ENCODE measurements at regions not wholly inside any gene's neighbourhood (a gene's known extent, or its start where the extent isn't known, plus 50 kb on each side); places are given as distances from the start of the nearest gene placed in this dataset.

- no peaks in the 10 kb centered on the region for H3K27me3 ChIP-seq (ENCODE audit: insufficient read depth, low read length)
- H3K4me3 ChIP-seq (ENCODE audit: low read length) = no peak overlapping the region
Observed at GRCh38 chr5:10856071-10856470, 95.0 kb upstream of the DAP start.

GRCh38 chr5:10854506-10855277 is 93.7 kb upstream of the DAP start:
- Histone ChIP-seq H3K4me3 (ENCODE audit: low read length) (no peak overlapping the region), H3K9me3 (ENCODE audit: low read length) (no peaks in the 10 kb centered on the region), H3K36me3 (ENCODE audit: insufficient read depth, low read length) (no peaks in the 10 kb centered on the region), H2AFZ (ENCODE audit: low read depth, low read length) (no peak overlapping the region), H3K27me3 (ENCODE audit: insufficient read depth, low read length) (no peaks in the 10 kb centered on the region), H3K4me1 (ENCODE audit: insufficient read depth, low read length) (peaks cover 21% of the 10 kb centered on the region)

More at GRCh38 chr5:10856071-10856470, 95.0 kb upstream of the DAP start:
- H2AFZ ChIP-seq (ENCODE audit: low read depth, low read length) = no peak overlapping the region
- H3K4me1 ChIP-seq (ENCODE audit: insufficient read depth, low read length) = peaks cover 27% of the 10 kb centered on the region
- no peaks in the 10 kb centered on the region for H3K36me3 ChIP-seq (ENCODE audit: insufficient read depth, low read length)
- H3K9me3 ChIP-seq (ENCODE audit: low read length) = no peaks in the 10 kb centered on the region

GRCh38 chr5:10853154-10853553 is 92.1 kb upstream of the DAP start:
- H3K36me3 ChIP-seq (ENCODE audit: insufficient read depth, low read length) = no peaks in the 10 kb centered on the region
- no peak overlapping the region for H2AFZ ChIP-seq (ENCODE audit: low read depth, low read length)
- H3K27me3 ChIP-seq (ENCODE audit: insufficient read depth, low read length) = no peaks in the 10 kb centered on the region
- no peak overlapping the region for H3K4me3 ChIP-seq (ENCODE audit: low read length)
- H3K4me1 ChIP-seq (ENCODE audit: insufficient read depth, low read length) = peaks cover 21% of the 10 kb centered on the region
- H3K9me3 ChIP-seq (ENCODE audit: low read length) = no peaks in the 10 kb centered on the region

- Histone ChIP-seq H3K27me3 (ENCODE audit: insufficient read depth, low read length) (no peaks in the 10 kb centered on the region), H3K9me3 (ENCODE audit: low read length) (no peaks in the 10 kb centered on the region), H2AFZ (ENCODE audit: low read depth, low read length) (no peak overlapping the region)
Observed at GRCh38 chr5:10849278-10849677, 88.2 kb upstream of the DAP start.

GRCh38 chr5:10844016-10844415 is 83.0 kb upstream of the DAP start:
- no peak overlapping the region for H3K4me3 ChIP-seq (ENCODE audit: low read length)
- H2AFZ ChIP-seq (ENCODE audit: low read depth, low read length) = no peak overlapping the region
- H3K4me1 ChIP-seq (ENCODE audit: insufficient read depth, low read length) = no peaks in the 10 kb centered on the region
- H3K27me3 ChIP-seq (ENCODE audit: insufficient read depth, low read length) = no peaks in the 10 kb centered on the region
- no peaks in the 10 kb centered on the region for H3K36me3 ChIP-seq (ENCODE audit: insufficient read depth, low read length)
- H3K9me3 ChIP-seq (ENCODE audit: low read length) = no peaks in the 10 kb centered on the region

More at GRCh38 chr5:10849278-10849677, 88.2 kb upstream of the DAP start:
- H3K4me1 ChIP-seq (ENCODE audit: insufficient read depth, low read length) = no peaks in the 10 kb centered on the region
- H3K4me3 ChIP-seq (ENCODE audit: low read length) = no peak overlapping the region
- no peaks in the 10 kb centered on the region for H3K36me3 ChIP-seq (ENCODE audit: insufficient read depth, low read length)

GRCh38 chr5:10842823-10843222 is 81.8 kb upstream of the DAP start:
- Histone ChIP-seq H3K36me3 (ENCODE audit: insufficient read depth, low read length) (no peaks in the 10 kb centered on the region), H3K27me3 (ENCODE audit: insufficient read depth, low read length) (no peaks in the 10 kb centered on the region), H3K4me3 (ENCODE audit: low read length) (no peak overlapping the region), H3K9me3 (ENCODE audit: low read length) (no peaks in the 10 kb centered on the region), H3K4me1 (ENCODE audit: insufficient read depth, low read length) (no peaks in the 10 kb centered on the region), H2AFZ (ENCODE audit: low read depth, low read length) (no peak overlapping the region)

GRCh38 chr5:10839916-10840599 is 79.0 kb upstream of the DAP start:
- no peak overlapping the region for H3K4me3 ChIP-seq (ENCODE audit: low read length)
- no peaks in the 10 kb centered on the region for H3K27me3 ChIP-seq (ENCODE audit: insufficient read depth, low read length)
- H3K36me3 ChIP-seq (ENCODE audit: insufficient read depth, low read length) = no peaks in the 10 kb centered on the region
- no peak overlapping the region for H2AFZ ChIP-seq (ENCODE audit: low read depth, low read length)
- no peaks in the 10 kb centered on the region for H3K4me1 ChIP-seq (ENCODE audit: insufficient read depth, low read length)
- no peaks in the 10 kb centered on the region for H3K9me3 ChIP-seq (ENCODE audit: low read length)

GRCh38 chr5:10839118-10839517 is 78.1 kb upstream of the DAP start:
- Histone ChIP-seq H3K4me1 (ENCODE audit: insufficient read depth, low read length) (no peaks in the 10 kb centered on the region), H2AFZ (ENCODE audit: low read depth, low read length) (no peak overlapping the region), H3K9me3 (ENCODE audit: low read length) (no peaks in the 10 kb centered on the region), H3K4me3 (ENCODE audit: low read length) (no peak overlapping the region), H3K27me3 (ENCODE audit: insufficient read depth, low read length) (no peaks in the 10 kb centered on the region), H3K36me3 (ENCODE audit: insufficient read depth, low read length) (no peaks in the 10 kb centered on the region)

GRCh38 chr5:10838038-10838437 is 77.0 kb upstream of the DAP start:
- Histone ChIP-seq H3K36me3 (ENCODE audit: insufficient read depth, low read length) (no peaks in the 10 kb centered on the region), H3K27me3 (ENCODE audit: insufficient read depth, low read length) (no peaks in the 10 kb centered on the region), H3K4me1 (ENCODE audit: insufficient read depth, low read length) (no peaks in the 10 kb centered on the region), H2AFZ (ENCODE audit: low read depth, low read length) (no peak overlapping the region), H3K9me3 (ENCODE audit: low read length) (no peaks in the 10 kb centered on the region), H3K4me3 (ENCODE audit: low read length) (no peak overlapping the region)

- H3K27me3 ChIP-seq (ENCODE audit: insufficient read depth, low read length) = no peaks in the 10 kb centered on the region
- no peaks in the 10 kb centered on the region for H3K4me1 ChIP-seq (ENCODE audit: insufficient read depth, low read length)
- H3K9me3 ChIP-seq (ENCODE audit: low read length) = no peaks in the 10 kb centered on the region
- no peaks in the 10 kb centered on the region for H3K36me3 ChIP-seq (ENCODE audit: insufficient read depth, low read length)
- H2AFZ ChIP-seq (ENCODE audit: low read depth, low read length) = no peak overlapping the region
- no peak overlapping the region for H3K4me3 ChIP-seq (ENCODE audit: low read length)
Observed at GRCh38 chr5:10836986-10837385, 76.0 kb upstream of the DAP start.

GRCh38 chr5:10834695-10835094 is 73.7 kb upstream of the DAP start:
- no peak overlapping the region for H2AFZ ChIP-seq (ENCODE audit: low read depth, low read length)
- no peaks in the 10 kb centered on the region for H3K9me3 ChIP-seq (ENCODE audit: low read length)
- H3K4me3 ChIP-seq (ENCODE audit: low read length) = no peak overlapping the region
- H3K4me1 ChIP-seq (ENCODE audit: insufficient read depth, low read length) = no peaks in the 10 kb centered on the region
- H3K36me3 ChIP-seq (ENCODE audit: insufficient read depth, low read length) = no peaks in the 10 kb centered on the region
- H3K27me3 ChIP-seq (ENCODE audit: insufficient read depth, low read length) = no peaks in the 10 kb centered on the region

- no peaks in the 10 kb centered on the region for H3K9me3 ChIP-seq (ENCODE audit: low read length)
- no peaks in the 10 kb centered on the region for H3K27me3 ChIP-seq (ENCODE audit: insufficient read depth, low read length)
- H2AFZ ChIP-seq (ENCODE audit: low read depth, low read length) = no peak overlapping the region
- no peaks in the 10 kb centered on the region for H3K36me3 ChIP-seq (ENCODE audit: insufficient read depth, low read length)
- H3K4me1 ChIP-seq (ENCODE audit: insufficient read depth, low read length) = no peaks in the 10 kb centered on the region
- H3K4me3 ChIP-seq (ENCODE audit: low read length) = no peak overlapping the region
Observed at GRCh38 chr5:10832987-10833386, 72.0 kb upstream of the DAP start.

- no peak overlapping the region for H2AFZ ChIP-seq (ENCODE audit: low read depth, low read length)
- H3K4me3 ChIP-seq (ENCODE audit: low read length) = no peak overlapping the region
- H3K4me1 ChIP-seq (ENCODE audit: insufficient read depth, low read length) = no peaks in the 10 kb centered on the region
- no peaks in the 10 kb centered on the region for H3K9me3 ChIP-seq (ENCODE audit: low read length)
- H3K36me3 ChIP-seq (ENCODE audit: insufficient read depth, low read length) = no peaks in the 10 kb centered on the region
- no peaks in the 10 kb centered on the region for H3K27me3 ChIP-seq (ENCODE audit: insufficient read depth, low read length)
Observed at GRCh38 chr5:10832421-10832820, 71.4 kb upstream of the DAP start.
